OCI-LY3 (cell line): ENCODE measurements at regions not wholly inside any gene's neighbourhood (a gene's known extent, or its start where the extent isn't known, plus 50 kb on each side); places are given as distances from the start of the nearest gene placed in this dataset.

Source experiments
- EZH2phosphoT487 ChIP-seq: fragments of 200-600 bp; shearing (Covaris generic); IDR thresholded peaks from 2 replicates; pipeline ENCODE4 v1.6.1; 2018; ENCODE audit warnings: antibody characterized with exemption, mixed run types, low read depth
- TF ChIP-seq, protein P1 (sequence below): fragments of 200-600, 300-600 bp; sonication (generic); IDR thresholded peaks from 2 replicates; pipeline ENCODE4 v1.5.1; 2014; ENCODE audit warnings: antibody characterized with exemption, low read length, low read depth

DNA sequence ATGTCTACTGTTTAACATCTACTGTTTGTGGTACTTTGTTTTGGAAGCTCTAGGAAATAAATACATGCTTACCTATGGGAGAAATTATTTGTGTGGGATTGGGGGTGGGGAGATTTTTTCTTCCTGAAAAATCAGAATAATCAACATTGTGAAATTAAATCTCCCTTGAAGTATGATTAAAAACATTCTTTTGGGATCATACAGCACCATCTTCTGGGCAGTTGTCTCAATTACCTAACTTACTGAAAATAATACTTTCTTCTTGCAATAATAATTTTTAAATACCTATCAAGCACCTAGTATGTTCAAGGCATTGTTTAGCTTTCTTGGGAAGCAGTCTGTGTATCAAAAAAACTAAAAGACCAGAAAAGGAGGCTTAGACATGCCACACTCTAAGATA lies 576.5 kb upstream of the ARGLU1 start:
- TF ChIP-seq, protein P1, sequence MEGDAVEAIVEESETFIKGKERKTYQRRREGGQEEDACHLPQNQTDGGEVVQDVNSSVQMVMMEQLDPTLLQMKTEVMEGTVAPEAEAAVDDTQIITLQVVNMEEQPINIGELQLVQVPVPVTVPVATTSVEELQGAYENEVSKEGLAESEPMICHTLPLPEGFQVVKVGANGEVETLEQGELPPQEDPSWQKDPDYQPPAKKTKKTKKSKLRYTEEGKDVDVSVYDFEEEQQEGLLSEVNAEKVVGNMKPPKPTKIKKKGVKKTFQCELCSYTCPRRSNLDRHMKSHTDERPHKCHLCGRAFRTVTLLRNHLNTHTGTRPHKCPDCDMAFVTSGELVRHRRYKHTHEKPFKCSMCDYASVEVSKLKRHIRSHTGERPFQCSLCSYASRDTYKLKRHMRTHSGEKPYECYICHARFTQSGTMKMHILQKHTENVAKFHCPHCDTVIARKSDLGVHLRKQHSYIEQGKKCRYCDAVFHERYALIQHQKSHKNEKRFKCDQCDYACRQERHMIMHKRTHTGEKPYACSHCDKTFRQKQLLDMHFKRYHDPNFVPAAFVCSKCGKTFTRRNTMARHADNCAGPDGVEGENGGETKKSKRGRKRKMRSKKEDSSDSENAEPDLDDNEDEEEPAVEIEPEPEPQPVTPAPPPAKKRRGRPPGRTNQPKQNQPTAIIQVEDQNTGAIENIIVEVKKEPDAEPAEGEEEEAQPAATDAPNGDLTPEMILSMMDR, result peak; percentile 46
- TF ChIP-seq EZH2phosphoT487, result no peak
